ENCODE measurements at regions not wholly inside any gene's neighbourhood (a gene's known extent, or its start where the extent isn't known, plus 50 kb on each side); places are given as distances from the start of the nearest gene placed in this dataset.
A peak's percentile ranks its signal among the peaks of the same experiment; 100 is the strongest.

DNA sequence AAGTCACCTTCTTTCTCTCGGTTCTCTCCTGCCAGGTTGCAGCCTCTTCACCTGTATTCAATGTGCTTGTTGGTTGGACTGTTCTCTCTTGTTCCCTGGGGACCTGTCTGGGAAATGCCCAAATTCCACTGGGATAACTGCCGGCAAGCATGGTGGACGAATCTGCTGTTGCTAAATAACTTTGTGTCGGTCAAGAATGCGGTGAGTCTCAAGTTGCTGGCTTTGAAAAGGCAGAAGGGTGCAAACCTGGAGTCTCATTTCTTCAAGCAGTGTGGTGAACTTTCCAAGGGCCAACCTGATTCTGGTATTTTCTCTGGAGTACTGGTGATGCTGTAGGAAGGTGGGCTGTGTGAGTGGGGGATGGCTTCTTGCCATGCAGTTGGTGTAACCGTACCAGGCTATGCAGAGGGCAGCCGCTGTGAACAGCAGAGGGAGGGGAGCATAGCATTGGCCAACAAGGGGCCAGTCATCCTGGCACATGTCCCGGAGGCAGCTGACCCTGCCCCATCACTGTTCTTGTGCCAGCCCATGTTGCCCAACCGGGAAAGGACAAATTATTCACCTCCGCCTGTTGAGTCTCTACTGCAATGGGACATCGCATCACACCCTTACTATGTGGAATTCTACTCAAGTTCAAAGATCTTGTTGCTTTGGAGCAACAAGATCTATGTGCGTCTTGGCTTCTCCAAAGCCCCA, 88.1 kb upstream of the SEC11C start:
- no peak for DNase-seq (ENCODE audit: low spot score in 2 of 2)
- Histone ChIP-seq H3K27me3 (ENCODE audit: low read depth) (no peaks in the 10 kb centered on the region), H3K9me3 (no peaks in the 10 kb centered on the region), H3K4me1 (peaks cover 25% of the 10 kb centered on the region), H3K36me3 (replicated peaks) (no peaks in the 10 kb centered on the region), H3K4me3 (no peak overlapping the region)
- in situ Hi-C loops (cut with MboI; ENCODE audit: low sequenced_read_pairs): loop anchor here (25.0 kb wide), 1 partner anchor 514 kb away; no protein-coding TSS in a partner anchor

- H3K9me3 ChIP-seq: no peaks in the 10 kb centered on the region
- in situ Hi-C loops (cut with MboI; ENCODE audit: low sequenced_read_pairs): loop anchor here (25.0 kb wide), 1 partner anchor 516 kb away; no protein-coding TSS in a partner anchor
- no peaks in the 10 kb centered on the region for H3K36me3 ChIP-seq (replicated peaks)
- no peak for DNase-seq (ENCODE audit: low spot score in 2 of 2)
- H3K4me1 ChIP-seq: peaks cover 14% of the 10 kb centered on the region
- no peak overlapping the region for H3K4me3 ChIP-seq
- no peaks in the 10 kb centered on the region for H3K27me3 ChIP-seq (ENCODE audit: low read depth)
These were observed 86.5 kb upstream of the SEC11C start for GRCh38 chr18:59052965-59053820.

DNA sequence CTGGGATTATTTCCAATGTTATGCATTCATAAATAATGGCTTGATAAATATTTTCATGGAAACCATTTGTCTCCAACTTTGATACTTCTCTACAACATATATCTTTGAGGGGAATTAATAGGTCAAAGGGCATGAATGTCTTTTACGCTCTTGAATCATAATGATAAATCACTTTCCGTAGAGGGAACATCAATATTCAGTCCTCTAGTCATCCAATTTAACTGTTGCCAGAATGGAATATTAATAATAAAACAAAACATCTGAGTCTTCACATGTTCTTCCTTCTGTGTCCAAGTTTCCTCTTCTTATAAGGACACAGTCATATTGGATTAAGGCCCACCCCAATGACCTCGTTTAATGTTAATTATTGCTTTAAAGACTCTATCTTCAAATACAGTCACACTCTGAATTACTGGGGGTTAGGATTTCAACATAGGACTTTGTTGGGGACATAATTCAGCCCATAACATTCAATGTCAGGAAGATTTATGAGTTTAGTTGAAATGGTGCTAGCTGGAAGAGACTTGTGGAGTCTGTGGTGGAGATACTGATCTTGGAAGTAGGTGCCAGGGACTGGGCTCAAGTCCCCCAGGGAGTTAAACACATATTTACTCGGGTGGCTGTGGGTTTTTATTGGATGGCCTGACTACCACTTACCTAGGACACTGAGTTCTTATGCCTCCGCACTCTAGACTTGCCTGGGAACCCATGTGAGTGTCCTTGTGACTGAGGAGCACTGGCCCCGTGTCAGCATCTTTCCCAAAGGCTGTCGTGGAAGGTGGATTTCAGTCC, 85.0 kb upstream of the SEC11C start:
- H3K27me3 ChIP-seq (ENCODE audit: low read depth): no peaks in the 10 kb centered on the region
- H3K4me3 ChIP-seq: no peak overlapping the region
- DNase-seq (ENCODE audit: low spot score in 2 of 2): no peak
- in situ Hi-C loops (cut with MboI; ENCODE audit: low sequenced_read_pairs): loop anchor here (25.0 kb wide), 1 partner anchor 517 kb away; no protein-coding TSS in a partner anchor
- H3K36me3 ChIP-seq (replicated peaks): no peaks in the 10 kb centered on the region
- no peaks in the 10 kb centered on the region for H3K4me1 ChIP-seq
- no peaks in the 10 kb centered on the region for H3K9me3 ChIP-seq

DNA sequence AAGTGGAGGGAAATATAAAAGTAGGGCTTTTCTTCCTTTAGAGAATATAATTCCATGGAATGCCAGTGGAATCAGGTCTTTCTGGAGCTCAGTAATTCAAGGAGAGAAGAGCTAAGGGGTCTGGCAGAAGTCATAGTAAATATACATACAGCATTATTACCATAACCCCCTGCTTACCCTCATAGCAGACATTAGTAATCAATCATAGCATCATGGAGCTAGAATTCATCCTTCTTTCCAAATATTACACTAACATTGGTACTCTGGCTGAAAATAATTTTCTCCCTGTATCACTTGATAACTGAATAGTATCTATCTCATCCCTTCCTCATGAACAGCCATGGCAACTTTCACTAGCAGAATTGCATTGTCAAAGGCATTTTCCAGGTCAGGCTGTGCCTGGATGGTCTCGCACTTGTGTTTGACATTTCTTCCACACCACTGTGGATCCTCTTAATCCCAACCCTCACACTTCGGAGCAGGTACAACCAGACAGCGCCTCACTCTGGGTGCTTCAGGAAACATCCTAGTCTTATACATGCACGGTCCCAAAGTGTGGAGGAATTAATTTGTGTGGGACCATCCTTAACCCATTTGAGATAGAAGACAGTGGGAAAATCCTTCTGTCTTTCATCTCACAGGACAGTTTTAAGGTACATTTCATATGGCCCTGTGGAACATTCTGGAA, 84.2 kb upstream of the SEC11C start:
- DNase-seq (ENCODE audit: low spot score in 2 of 2): no peak
- Histone ChIP-seq H3K27me3 (ENCODE audit: low read depth) (no peaks in the 10 kb centered on the region), H3K36me3 (replicated peaks) (no peaks in the 10 kb centered on the region), H3K9me3 (no peaks in the 10 kb centered on the region), H3K4me1 (no peaks in the 10 kb centered on the region), H3K4me3 (no peak overlapping the region)
- in situ Hi-C loops (cut with MboI; ENCODE audit: low sequenced_read_pairs): loop anchor here (25.0 kb wide), 1 partner anchor 518 kb away; no protein-coding TSS in a partner anchor

DNA sequence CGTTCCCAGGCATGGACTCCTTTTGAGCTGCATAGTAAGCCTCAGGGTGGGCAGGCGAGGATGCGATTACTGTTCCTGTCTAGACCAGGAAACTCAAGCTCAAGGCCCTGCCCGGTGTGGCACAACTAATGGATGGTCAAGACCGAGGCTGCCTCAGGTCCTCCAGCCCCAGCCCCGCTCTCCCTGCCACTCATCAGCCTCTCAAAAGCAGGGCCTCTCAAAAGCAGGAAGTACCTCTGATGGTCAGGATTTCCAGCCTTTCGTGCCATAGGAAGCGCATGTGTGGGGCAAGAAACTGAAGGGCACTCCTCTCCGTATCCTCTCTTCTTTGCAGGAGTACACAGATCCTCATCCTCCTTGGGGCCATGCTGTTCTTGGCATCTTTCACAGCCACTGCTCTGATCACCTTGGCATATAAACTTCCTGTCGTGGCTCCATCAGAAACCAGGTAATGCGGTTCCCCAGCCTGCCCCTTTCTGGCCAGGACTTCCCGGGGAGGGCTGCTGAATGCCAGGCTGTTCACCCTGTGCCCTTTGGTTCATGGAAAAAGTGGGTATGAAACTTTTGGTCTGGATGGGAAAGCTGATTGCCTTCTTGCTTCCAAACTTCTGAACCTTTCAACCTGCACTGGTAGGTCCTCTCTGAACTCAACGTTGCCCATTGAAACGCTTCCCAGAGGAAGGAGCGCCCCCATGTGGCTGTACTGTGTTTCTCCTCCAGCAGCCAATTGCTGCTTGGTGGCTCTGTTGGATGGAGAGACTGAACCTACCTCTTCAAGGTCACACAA, 82.8 kb upstream of the SEC11C start:
- Histone ChIP-seq H3K4me3 (no peak overlapping the region), H3K9me3 (no peaks in the 10 kb centered on the region), H3K4me1 (no peaks in the 10 kb centered on the region), H3K27me3 (ENCODE audit: low read depth) (no peaks in the 10 kb centered on the region), H3K36me3 (replicated peaks) (no peaks in the 10 kb centered on the region)
- in situ Hi-C loops (cut with MboI; ENCODE audit: low sequenced_read_pairs): loop anchor here (25.0 kb wide), 1 partner anchor 520 kb away; no protein-coding TSS in a partner anchor
- peak in 1 of 2 experiments; percentile 29 for DNase-seq (ENCODE audit: low spot score in 2 of 2)

DNA sequence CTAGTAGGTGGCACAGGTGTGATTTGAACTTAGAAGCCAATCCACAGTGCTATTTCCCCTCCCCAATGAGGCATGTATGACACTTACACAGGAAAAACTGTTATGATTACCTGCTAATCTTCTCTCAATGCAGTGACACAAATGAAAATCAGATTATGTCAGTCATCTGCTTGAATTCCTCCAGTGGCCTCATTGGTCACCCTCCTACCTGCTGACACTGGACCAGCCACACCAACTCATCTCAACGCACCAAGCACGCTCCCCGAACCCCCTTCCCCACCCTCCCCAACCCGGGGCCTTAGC, 82.2 kb upstream of the SEC11C start:
- in situ Hi-C loops (cut with MboI; ENCODE audit: low sequenced_read_pairs): loop anchor here (25.0 kb wide), 1 partner anchor 520 kb away; no protein-coding TSS in a partner anchor
- no peaks in the 10 kb centered on the region for H3K27me3 ChIP-seq (ENCODE audit: low read depth)

GRCh38 chr18:59057969-59058368, 81.7 kb upstream of the SEC11C start:
- Histone ChIP-seq H3K9me3 (no peaks in the 10 kb centered on the region), H3K27me3 (ENCODE audit: low read depth) (no peaks in the 10 kb centered on the region), H3K4me3 (no peak overlapping the region), H3K4me1 (no peaks in the 10 kb centered on the region), H3K36me3 (replicated peaks) (no peaks in the 10 kb centered on the region)
- peak in 1 of 2 experiments; percentile 51 for DNase-seq (ENCODE audit: low spot score in 2 of 2)
- in situ Hi-C loops (cut with MboI; ENCODE audit: low sequenced_read_pairs): loop anchor here (25.0 kb wide), 1 partner anchor 521 kb away; no protein-coding TSS in a partner anchor

More for the DNA sequence above, 82.2 kb upstream of the SEC11C start:
- Histone ChIP-seq H3K4me1 (no peaks in the 10 kb centered on the region), H3K9me3 (no peaks in the 10 kb centered on the region), H3K4me3 (no peak overlapping the region), H3K36me3 (replicated peaks) (no peaks in the 10 kb centered on the region)
- DNase-seq (ENCODE audit: low spot score in 2 of 2): no peak

- H3K4me1 ChIP-seq: no peaks in the 10 kb centered on the region
- H3K36me3 ChIP-seq (replicated peaks): no peaks in the 10 kb centered on the region
- H3K4me3 ChIP-seq: no peak overlapping the region
- in situ Hi-C loops (cut with MboI; ENCODE audit: low sequenced_read_pairs): loop anchor here (25.0 kb wide), 1 partner anchor 522 kb away; no protein-coding TSS in a partner anchor
- no peaks in the 10 kb centered on the region for H3K9me3 ChIP-seq
- no peak for DNase-seq (ENCODE audit: low spot score in 2 of 2)
- no peaks in the 10 kb centered on the region for H3K27me3 ChIP-seq (ENCODE audit: low read depth)
These were observed 80.5 kb upstream of the SEC11C start for GRCh38 chr18:59059140-59059539.

DNA sequence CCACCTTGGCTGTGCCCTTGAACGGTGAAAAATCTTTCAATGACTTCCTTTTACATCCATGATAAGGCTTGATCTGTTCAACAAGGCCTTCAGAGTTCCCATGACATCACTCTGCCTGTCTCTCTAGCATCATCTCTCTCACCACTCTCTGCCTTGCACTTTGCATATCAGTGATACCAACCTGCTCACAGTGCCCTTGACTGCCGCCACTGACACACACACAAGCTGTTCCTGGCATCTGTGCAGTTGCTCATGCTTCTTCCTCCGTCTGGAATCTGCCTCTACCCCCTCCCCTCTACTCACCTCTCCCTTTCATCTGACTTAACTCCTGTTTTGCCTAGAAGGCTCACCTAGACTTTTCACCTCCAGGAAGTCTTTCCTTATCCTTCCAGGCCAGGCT, 79.1 kb upstream of the SEC11C start:
- in situ Hi-C loops (cut with MboI; ENCODE audit: low sequenced_read_pairs): loop anchor here (25.0 kb wide), 1 partner anchor 523 kb away; no protein-coding TSS in a partner anchor
- no peak for DNase-seq (ENCODE audit: low spot score in 2 of 2)
- Histone ChIP-seq H3K36me3 (replicated peaks) (no peaks in the 10 kb centered on the region), H3K27me3 (ENCODE audit: low read depth) (no peaks in the 10 kb centered on the region), H3K9me3 (no peaks in the 10 kb centered on the region), H3K4me1 (peaks cover 5% of the 10 kb centered on the region), H3K4me3 (no peak overlapping the region)

- in situ Hi-C loops (cut with MboI; ENCODE audit: low sequenced_read_pairs): loop anchor here (25.0 kb wide), 1 partner anchor 525 kb away; no protein-coding TSS in a partner anchor
- Histone ChIP-seq H3K36me3 (replicated peaks) (no peaks in the 10 kb centered on the region), H3K4me3 (no peak overlapping the region), H3K27me3 (ENCODE audit: low read depth) (no peaks in the 10 kb centered on the region), H3K9me3 (no peaks in the 10 kb centered on the region), H3K4me1 (peaks cover 16% of the 10 kb centered on the region)
- no peak for DNase-seq (ENCODE audit: low spot score in 2 of 2)
These were observed 77.6 kb upstream of the SEC11C start for GRCh38 chr18:59061914-59062642.

DNA sequence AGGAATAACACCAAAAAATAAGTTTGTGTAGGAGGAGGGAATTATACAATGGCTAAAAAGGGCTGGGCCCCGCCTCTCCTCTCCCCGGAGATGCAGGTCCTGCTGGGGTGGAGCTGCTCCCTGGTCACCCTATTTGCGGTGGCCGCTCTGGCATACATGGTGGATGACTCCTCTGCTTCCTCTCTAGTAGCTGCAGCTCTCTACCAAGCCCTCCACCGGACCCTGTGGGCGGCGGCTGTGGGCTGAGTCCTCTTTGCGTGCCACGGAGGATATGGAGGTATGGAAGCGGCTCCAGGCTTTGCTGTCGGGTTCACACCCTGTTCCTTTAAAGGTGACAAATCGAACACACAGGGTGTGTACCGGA, 77.1 kb upstream of the SEC11C start:
- no peak for DNase-seq (ENCODE audit: low spot score in 2 of 2)
- Histone ChIP-seq H3K27me3 (ENCODE audit: low read depth) (no peaks in the 10 kb centered on the region), H3K36me3 (replicated peaks) (no peaks in the 10 kb centered on the region), H3K4me3 (no peak overlapping the region), H3K9me3 (no peaks in the 10 kb centered on the region), H3K4me1 (peaks cover 16% of the 10 kb centered on the region)
- in situ Hi-C loops (cut with MboI; ENCODE audit: low sequenced_read_pairs): loop anchor here (25.0 kb wide), 1 partner anchor 525 kb away; no protein-coding TSS in a partner anchor

Measured in HAP-1 (cell line).